HFF-Myc (cell line): ENCODE measurements at regions not wholly inside any gene's neighbourhood (a gene's known extent, or its start where the extent isn't known, plus 50 kb on each side); places are given as distances from the start of the nearest gene placed in this dataset.

ENCODE experiments used
- DNase-seq: peaks from one replicate; pipeline ENCODE4 v3.0.0-alpha.2; 2011; ENCODE audit warnings: low read depth; ENCODE audit errors: extremely low read depth
- H3K4me3 ChIP-seq: replicated peaks from 2 replicates; pipeline ENCODE4 v1.5.1; 2011; ENCODE audit warnings: low read depth, mild to moderate bottlenecking, control low read depth, low read length
- CTCF ChIP-seq: IDR thresholded peaks from 2 replicates; pipeline ENCODE4 v1.5.1; 2012; ENCODE audit warnings: mild to moderate bottlenecking, low read depth, low read length, control low read depth; ENCODE audit errors: missing control alignments

GRCh38 chr1:29785554-29785953, 549.2 kb downstream of the PTPRU start:
- TF ChIP-seq CTCF, result no peak
- no peak overlapping the region for H3K4me3 ChIP-seq
- DNase-seq, result no peak

- TF ChIP-seq CTCF, result no peak
- DNase-seq, result no peak
- no peak overlapping the region for H3K4me3 ChIP-seq
Observed at GRCh38 chr1:29785137-29785527, 548.8 kb downstream of the PTPRU start.

GRCh38 chr1:29784276-29785136, 548.2 kb downstream of the PTPRU start:
- DNase-seq, result no peak
- H3K4me3 ChIP-seq, result no peak overlapping the region
- no peak for TF ChIP-seq CTCF

GRCh38 chr1:29783508-29784275, 547.4 kb downstream of the PTPRU start:
- H3K4me3 ChIP-seq, result no peak overlapping the region
- DNase-seq, result no peak
- TF ChIP-seq CTCF, result no peak

- TF ChIP-seq CTCF, result no peak
- DNase-seq, result no peak
- no peak overlapping the region for H3K4me3 ChIP-seq
Observed at GRCh38 chr1:29782846-29783507, 546.7 kb downstream of the PTPRU start.

- no peak for DNase-seq
- no peak for TF ChIP-seq CTCF
- no peak overlapping the region for H3K4me3 ChIP-seq
Observed at GRCh38 chr1:29779146-29779545, 542.8 kb downstream of the PTPRU start.
